Stimulated activated naive CD4-positive, alpha-beta T cell (primary cell): ENCODE measurements at regions not wholly inside any gene's neighbourhood (a gene's known extent, or its start where the extent isn't known, plus 50 kb on each side); places are given as distances from the start of the nearest gene placed in this dataset.

Source experiments
- DNase-seq, 6 experiments: peaks; one replicate each; lab custom pipeline; 2025; lab: John Stamatoyannopoulos, UW

GRCh38 chr5:174235221-174236011, 189.9 kb downstream of the NSG2 start:
- no peak for DNase-seq

- DNase-seq, result no peak
Measured at GRCh38 chr5:174236070-174236469, 190.6 kb downstream of the NSG2 start.

GRCh38 chr5:174239718-174240117, 194.2 kb downstream of the NSG2 start:
- DNase-seq, result no peak

GRCh38 chr5:174242573-174242972, 197.1 kb downstream of the NSG2 start:
- DNase-seq, result no peak

- DNase-seq, result no peak
Measured at GRCh38 chr5:174243904-174244303, 198.4 kb downstream of the NSG2 start.

- no peak for DNase-seq
Measured at GRCh38 chr5:174245516-174246075, 200.1 kb downstream of the NSG2 start.

- DNase-seq, result no peak
Measured at GRCh38 chr5:174246743-174247142, 201.2 kb downstream of the NSG2 start.

GRCh38 chr5:174247301-174247700, 201.8 kb downstream of the NSG2 start:
- no peak for DNase-seq

- no peak for DNase-seq
Measured at GRCh38 chr5:174251305-174252000, 205.9 kb downstream of the NSG2 start.

GRCh38 chr5:174252121-174252520, 206.6 kb downstream of the NSG2 start:
- DNase-seq, result no peak

- no peak for DNase-seq
Measured at GRCh38 chr5:174259696-174260420, 214.4 kb downstream of the NSG2 start.

GRCh38 chr5:174271316-174271715, 225.8 kb downstream of the NSG2 start:
- no peak for DNase-seq

- no peak for DNase-seq
Measured at GRCh38 chr5:174272671-174273070, 227.2 kb downstream of the NSG2 start.

- DNase-seq, result no peak
Measured at GRCh38 chr5:174273325-174273724, 227.8 kb downstream of the NSG2 start.

GRCh38 chr5:174275959-174276358, 230.5 kb downstream of the NSG2 start:
- no peak for DNase-seq

- no peak for DNase-seq
Measured at GRCh38 chr5:174281089-174281760, 235.7 kb downstream of the NSG2 start.

- DNase-seq, result no peak
Measured at GRCh38 chr5:174281855-174282254, 236.3 kb downstream of the NSG2 start.

- DNase-seq, result no peak
Measured at GRCh38 chr5:174282391-174282790, 236.9 kb downstream of the NSG2 start.

GRCh38 chr5:174283211-174284005, 237.9 kb downstream of the NSG2 start:
- no peak for DNase-seq

GRCh38 chr5:174284873-174285272, 239.4 kb downstream of the NSG2 start:
- DNase-seq, result no peak

GRCh38 chr5:174287761-174288160, 242.3 kb downstream of the NSG2 start:
- no peak for DNase-seq
